ENCODE measurements at regions not wholly inside any gene's neighbourhood (a gene's known extent, or its start where the extent isn't known, plus 50 kb on each side); places are given as distances from the start of the nearest gene placed in this dataset.

GRCh38 chr5:143699121-143699520, 112.8 kb upstream of the HMHB1 start:
- FAIRE-seq: no peak

More at GRCh38 chr5:143699121-143699520, 112.8 kb upstream of the HMHB1 start:
- ChIA-PET POLR2A (ENCODE audit: partially characterized antibody) (no interaction called here), CTCF (ENCODE audit: partially characterized antibody) (no interaction called here)
- Histone ChIP-seq H3K23me2 (ENCODE audit: low read depth, low read length) (no peaks in the 10 kb centered on the region), H2BK12ac (ENCODE audit: low read depth, low read length) (no peak overlapping the region), H3K23ac (ENCODE audit: insufficient read length) (no peak overlapping the region), H3K79me1 (ENCODE audit: low read depth, low read length) (no peaks in the 10 kb centered on the region), H3K56ac (replicated peaks; ENCODE audit: insufficient read length, low read depth, low read length) (no peak overlapping the region), H4K8ac (ENCODE audit: extremely low read depth, insufficient read depth, low read length) (no peak overlapping the region), H4K91ac (replicated peaks; ENCODE audit: insufficient read length, low read length) (no peak overlapping the region), H4K5ac (ENCODE audit: insufficient read length, low read depth, low read length) (no peak overlapping the region), H3K9ac (replicated peaks in 1 of 4; ENCODE audit: extremely low read depth in 1 of 4, low read depth in 3 of 4, low read length in 3 of 4) (no peak overlapping the region), H3K4me3 (ENCODE audit: extremely low read depth in 1 of 4, insufficient read depth in 2 of 4, low read depth in 3 of 4, low read length in 4 of 4) (no peak overlapping the region), H3K4ac (replicated peaks; ENCODE audit: insufficient read length, low read depth, low read length) (no peak overlapping the region), H3K4me1 (replicated peaks in 1 of 4; ENCODE audit: control insufficient read depth in 3 of 4, insufficient read depth in 4 of 4, low read length in 3 of 4) (no peaks in the 10 kb centered on the region), H3K27ac (ENCODE audit: low read depth, low read length) (no peak overlapping the region), H3K4me2 (ENCODE audit: insufficient read depth in 1 of 2, low read depth in 2 of 2, low read length in 2 of 2) (no peak overlapping the region), H3K14ac (ENCODE audit: insufficient read length) (no peak overlapping the region), H3K18ac (ENCODE audit: extremely low read depth, low read length) (no peak overlapping the region), H2AK5ac (ENCODE audit: low read depth, low read length) (no peak overlapping the region), H2BK5ac (ENCODE audit: low read depth, low read length) (no peak overlapping the region), H2BK15ac (ENCODE audit: low read length) (no peak overlapping the region), H3K79me2 (ENCODE audit: control insufficient read depth in 1 of 2, insufficient read depth in 2 of 2, low read length in 2 of 2) (no peaks in the 10 kb centered on the region), H3K36me3 (ENCODE audit: control insufficient read depth in 2 of 4, insufficient read depth in 4 of 4, low read length in 3 of 4) (no peaks in the 10 kb centered on the region), H3K27me3 (replicated peaks in 1 of 4; ENCODE audit: control insufficient read depth in 3 of 4, extremely low read depth in 1 of 4, insufficient read depth in 3 of 4, low read length in 3 of 4) (no peaks in the 10 kb centered on the region), H4K20me1 (replicated peaks in 1 of 2; ENCODE audit: control insufficient read depth in 1 of 2, insufficient read depth in 2 of 2, low read length in 2 of 2) (no peaks in the 10 kb centered on the region), H2AFZ (ENCODE audit: low read length) (no peak overlapping the region), H2BK20ac (ENCODE audit: low read length) (no peak overlapping the region), H3K9me3 (ENCODE audit: insufficient read depth in 2 of 2, low read depth in 1 of 2, low read length in 1 of 2) (no peaks in the 10 kb centered on the region), H2BK120ac (replicated peaks; ENCODE audit: low read depth, low read length) (no peak overlapping the region)
- WGBS, 2 experiments (ENCODE audit: extremely low coverage in 1 of 2, insufficient coverage in 1 of 2, insufficient read length in 1 of 2, insufficient replicate concordance in 2 of 2, low coverage in 1 of 2, low lambda C conversion rate in 2 of 2, missing lambda C conversion rate in 1 of 2): 92% methylated on average over 1 of the region's 1 CpG; no CpG with 5 or more reads in 1 of the 2 experiments
- no peak for TF ChIP-seq GTF2F1 (IDR thresholded peaks at IDR 0.05; ENCODE audit: borderline replicate concordance, low read depth, low read length)
- TF ChIP-seq POU5F1 (IDR thresholded peaks at IDR 0.05; ENCODE audit: low read depth, low read length): no peak
- no peak for DNase-seq (ENCODE audit: low read depth in 1 of 2, low spot score in 2 of 2)
